Stimulated activated CD8-positive, alpha-beta memory T cell treated with anti-CD3 and anti-CD28 coated beads, Interleukin-4, amount 100 ng/mL, for 48 hours (primary cell): ENCODE measurements at regions not wholly inside any gene's neighbourhood (a gene's known extent, or its start where the extent isn't known, plus 50 kb on each side); places are given as distances from the start of the nearest gene placed in this dataset.

Source experiments
- DNase-seq: peaks from one replicate; pipeline ENCODE4 v3.0.0-alpha.2; 2020

DNA sequence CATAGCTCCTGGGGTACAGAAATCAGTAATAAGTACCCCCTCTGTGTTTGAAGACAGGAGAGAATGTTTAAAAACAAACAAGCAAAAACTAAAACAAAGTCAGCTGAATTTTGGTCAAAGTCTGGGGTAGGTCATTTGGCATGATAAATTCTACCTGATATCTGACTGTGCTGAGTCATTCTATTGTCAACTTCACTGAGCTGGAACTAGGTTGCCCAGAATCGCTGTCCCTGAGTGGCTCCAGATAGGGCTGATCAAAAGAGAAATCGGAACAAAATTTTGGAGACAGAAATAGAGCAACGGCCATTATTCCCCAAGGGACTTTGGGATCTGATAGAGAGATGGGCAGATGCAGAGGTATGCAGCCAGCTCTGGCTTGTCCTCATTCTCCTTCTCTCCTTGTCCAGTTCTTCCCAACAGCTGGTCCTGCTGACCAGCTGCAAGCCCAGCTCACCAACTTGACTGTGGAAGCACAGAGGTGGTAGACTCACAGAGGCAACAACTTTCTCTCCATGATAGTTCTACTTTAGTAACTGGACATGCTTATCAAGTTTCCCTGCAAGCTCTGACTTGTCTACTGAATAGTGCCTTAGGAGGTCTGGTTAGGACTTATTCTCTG lies 57.3 kb upstream of the MYRIP start:
- no peak for DNase-seq

DNA sequence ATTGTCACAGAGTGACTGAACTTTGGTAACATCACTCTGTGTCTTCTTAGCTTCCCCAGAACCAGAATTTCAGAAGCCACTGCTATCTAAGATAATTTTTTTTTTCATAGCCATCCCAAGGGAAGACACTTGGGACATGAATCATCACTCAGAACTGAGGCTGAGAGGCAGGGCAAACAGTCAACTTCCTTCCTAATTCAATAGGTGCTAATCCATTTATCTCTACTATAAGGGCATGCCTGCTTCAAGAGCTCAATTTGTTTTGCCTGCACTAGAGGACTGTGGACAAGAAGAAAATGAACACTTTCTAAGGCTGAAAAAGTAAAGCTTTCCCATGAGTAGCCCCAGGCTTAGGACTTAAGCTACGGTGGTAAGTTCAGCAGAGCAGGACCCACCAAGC lies 56.7 kb upstream of the MYRIP start:
- no peak for DNase-seq

DNA sequence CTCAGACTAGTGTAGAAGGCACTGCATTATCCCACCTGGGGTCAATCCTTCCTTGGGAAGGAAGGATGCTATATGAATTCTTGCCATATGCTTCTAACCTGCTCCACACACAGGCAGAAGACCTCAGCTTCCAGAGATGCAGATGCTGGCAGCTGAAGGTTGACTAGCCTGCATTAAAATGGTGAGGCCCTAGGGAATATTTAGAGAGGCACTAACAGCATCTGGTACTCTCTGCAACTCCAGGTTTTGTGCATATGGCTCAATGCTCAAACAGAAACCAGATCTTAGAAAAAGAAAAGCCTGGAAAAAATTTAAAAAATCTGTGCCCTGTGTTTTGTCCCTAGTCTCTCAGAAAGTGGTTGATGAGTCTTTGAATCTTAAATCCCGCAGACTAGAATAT lies 56.0 kb upstream of the MYRIP start:
- DNase-seq, result no peak

DNA sequence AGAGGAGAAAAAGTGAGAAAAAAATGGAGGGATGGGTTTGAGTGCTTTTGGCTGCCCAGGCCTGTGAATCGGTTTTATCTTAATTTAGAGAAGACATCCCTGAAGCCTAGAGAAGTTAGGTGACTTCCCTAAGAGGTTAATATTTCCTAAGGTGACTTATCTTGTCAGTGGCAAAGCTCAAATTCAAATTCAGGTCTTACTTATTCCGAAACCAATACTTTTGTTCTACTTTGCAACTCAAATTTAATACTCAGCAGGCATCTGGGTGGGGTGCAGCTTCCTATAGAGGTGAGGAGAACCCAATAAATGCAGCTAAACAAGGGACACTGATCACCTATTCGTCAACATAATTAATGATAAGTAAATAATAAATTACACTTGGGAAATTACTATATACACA lies 54.9 kb upstream of the MYRIP start:
- no peak for DNase-seq

- DNase-seq, result no peak
These were observed 54.3 kb upstream of the MYRIP start for GRCh38 chr3:39755100-39755499.

GRCh38 chr3:39757307-39757706 lies 52.1 kb upstream of the MYRIP start:
- no peak for DNase-seq
